HG02763 (cell line): ENCODE measurements at regions not wholly inside any gene's neighbourhood (a gene's known extent, or its start where the extent isn't known, plus 50 kb on each side); places are given as distances from the start of the nearest gene placed in this dataset.
"Not testable (repeated sequence)": the region's sequence is repeated elsewhere in the genome, so short reads cannot be mapped to it uniquely, and the experiment has no call there.

Source experiments
- ATAC-seq: cut with Tn5 transposase; IDR thresholded peaks from one replicate; pipeline ENCODE4 v1.9.1; 2021; ENCODE audit warnings: mild to moderate bottlenecking, moderate library complexity; ENCODE audit not compliant: unreplicated experiment

DNA sequence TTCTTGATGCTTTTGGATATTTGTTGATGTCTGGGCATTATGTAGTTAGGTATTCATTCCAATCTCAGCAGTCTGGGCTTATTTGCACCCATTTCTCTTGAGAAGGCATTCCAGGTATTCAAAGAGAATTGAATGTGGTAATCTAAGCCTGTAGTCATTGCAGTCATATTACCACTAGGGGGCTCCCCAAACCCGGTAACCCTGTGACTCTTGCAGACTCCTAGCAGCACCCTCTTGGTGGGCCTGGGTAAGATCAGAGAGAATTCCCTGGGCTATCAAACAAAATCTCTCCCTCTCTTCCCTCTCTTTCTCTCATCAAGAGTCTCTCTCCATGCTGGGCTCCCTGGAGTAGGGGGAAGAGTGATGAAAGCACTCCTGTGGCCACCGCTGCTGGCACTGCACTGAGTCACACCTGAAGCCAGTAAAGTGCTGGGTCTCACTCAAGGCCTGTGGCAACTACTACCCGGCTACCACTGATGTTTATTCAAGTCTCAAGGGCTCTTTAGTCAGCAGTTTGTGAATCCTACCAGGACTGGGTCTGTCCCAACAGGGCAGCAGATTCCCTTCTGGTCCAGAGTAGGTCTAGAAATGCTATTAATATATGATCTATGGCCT lies 187.7 kb upstream of the NUDT10 start:
- ATAC-seq, result peak; percentile 76

DNA sequence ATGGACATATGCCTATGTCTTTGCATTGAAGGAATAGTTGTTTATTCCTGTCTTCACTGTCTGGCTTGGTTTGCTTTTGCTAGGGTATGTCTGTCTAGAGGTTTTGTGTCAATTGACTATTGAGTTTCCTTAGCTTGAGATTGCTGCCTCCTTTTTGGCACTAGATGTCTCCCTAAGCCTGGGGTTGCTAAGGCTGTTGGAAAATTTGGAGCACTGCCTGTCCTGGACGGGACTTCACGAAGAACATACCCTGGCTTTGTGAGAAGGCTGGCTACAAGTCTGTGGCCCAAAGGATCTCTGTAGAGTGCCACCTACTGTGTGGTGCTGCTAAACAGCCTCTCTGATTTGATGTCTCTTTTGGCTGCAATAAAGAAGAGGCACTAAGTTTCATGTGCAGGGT lies 183.8 kb upstream of the NUDT10 start:
- no peak for ATAC-seq

DNA sequence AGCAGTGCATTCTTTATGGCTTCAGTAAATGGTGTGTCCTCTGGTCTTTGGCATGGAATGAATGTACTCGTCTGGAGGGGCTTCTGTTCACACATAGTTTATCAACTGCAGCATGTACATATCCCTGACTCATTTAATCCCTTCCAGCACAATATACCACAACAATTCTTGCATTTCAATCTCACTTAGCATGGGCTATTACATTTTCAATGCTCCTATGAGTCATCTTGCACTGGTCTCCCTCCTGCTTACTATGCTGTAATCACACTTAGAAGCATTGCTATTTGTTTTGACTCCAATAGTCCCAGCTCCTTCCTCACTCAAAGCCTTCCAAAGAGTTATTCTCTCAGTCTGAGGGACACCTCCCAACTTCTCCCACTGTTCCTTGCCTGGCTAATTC lies 180.9 kb upstream of the NUDT10 start:
- ATAC-seq, result no peak

DNA sequence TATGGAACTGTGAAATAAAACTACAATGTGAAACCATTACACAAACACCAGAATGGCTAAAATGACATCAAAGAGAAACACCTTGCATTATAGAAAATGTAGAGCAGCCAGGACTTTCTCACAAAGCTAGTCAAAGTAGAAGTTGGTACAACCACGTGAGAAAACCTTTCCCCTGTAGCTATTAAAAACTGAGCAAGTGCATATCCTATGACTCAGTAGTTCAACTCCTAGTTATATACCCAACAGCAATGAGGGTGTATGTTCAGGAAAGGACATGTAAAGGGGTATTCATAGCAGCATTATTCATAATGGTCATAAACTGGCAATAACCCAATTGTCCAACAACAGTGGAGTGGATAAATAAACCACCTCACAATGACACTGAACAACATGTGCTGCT lies 177.5 kb upstream of the NUDT10 start:
- ATAC-seq, result no peak

DNA sequence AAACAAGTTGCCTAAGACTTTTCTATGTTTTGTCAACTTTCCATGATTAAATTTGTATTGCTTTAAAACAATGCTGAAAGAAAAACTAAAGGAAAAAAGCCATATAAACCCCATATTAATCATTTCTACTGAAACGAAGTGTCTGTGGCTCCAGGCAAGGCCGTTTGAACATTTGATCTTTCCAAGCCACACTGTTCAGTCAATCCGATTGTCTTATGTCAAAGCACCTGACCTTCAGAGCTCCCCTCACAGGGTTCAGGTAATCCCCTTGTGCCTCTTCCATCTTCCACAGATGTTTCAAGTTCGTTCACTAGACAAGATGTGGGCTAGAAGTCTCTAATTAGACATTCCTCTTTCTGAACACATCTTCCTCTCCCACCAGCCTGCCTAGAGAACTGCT lies 177.1 kb upstream of the NUDT10 start:
- no peak for ATAC-seq

DNA sequence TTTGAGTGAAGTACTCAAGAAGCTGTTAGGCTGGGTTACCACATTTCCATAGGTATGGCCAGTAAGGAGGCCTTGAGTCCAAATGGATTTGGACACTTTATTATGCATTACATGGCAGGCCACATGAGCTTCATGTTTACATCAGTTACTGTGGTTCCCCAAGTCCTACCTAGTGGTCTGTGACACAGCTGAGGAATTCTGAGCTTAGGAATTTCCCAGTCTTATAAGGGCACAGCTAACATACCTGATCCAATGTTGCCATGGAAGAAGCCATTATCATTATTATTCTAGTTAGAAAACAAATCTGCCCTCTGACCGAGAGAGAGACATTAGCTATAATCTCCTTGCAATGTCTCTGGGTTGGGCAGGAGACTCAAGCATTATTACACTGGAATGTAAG lies 174.4 kb upstream of the NUDT10 start:
- ATAC-seq, result no peak

DNA sequence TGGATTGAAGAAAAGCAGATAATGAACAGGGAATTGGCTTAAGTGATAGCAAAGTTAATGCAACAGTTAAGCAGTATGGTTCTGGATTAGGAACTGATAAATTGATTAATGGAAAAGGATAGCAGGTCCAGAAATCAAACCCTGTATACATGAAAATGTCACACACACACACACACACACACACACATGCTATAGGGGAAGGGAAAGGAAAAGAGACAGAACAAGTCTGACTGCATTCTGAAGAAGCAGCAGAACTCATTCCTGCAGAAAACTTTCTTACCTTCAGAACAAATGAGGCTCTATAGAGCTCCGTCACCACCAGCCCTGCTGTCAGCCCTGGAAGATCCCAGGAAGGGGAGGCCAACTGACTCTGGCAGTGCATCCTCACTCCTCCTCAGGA lies 173.2 kb upstream of the NUDT10 start:
- not testable (repeated sequence) for ATAC-seq

DNA sequence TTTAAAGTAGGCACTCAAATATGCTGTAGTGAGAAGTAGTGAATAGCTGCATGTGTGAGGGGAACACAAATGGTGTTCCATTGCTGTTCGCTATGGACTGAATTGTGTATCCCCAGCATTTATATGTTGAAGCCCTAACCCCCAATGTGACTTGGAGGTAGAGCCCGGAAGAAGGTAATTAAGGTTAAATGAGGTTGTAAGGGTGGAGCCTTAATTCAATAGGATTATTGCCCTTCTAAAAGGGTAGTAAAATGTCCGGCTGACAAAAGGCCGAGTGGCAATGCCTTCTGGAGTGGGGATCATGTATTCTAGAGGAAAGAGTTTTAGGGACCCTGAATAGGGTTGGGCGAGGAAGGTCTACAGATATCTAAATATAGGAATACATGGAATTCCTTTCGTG lies 168.9 kb upstream of the NUDT10 start:
- ATAC-seq, result no peak

DNA sequence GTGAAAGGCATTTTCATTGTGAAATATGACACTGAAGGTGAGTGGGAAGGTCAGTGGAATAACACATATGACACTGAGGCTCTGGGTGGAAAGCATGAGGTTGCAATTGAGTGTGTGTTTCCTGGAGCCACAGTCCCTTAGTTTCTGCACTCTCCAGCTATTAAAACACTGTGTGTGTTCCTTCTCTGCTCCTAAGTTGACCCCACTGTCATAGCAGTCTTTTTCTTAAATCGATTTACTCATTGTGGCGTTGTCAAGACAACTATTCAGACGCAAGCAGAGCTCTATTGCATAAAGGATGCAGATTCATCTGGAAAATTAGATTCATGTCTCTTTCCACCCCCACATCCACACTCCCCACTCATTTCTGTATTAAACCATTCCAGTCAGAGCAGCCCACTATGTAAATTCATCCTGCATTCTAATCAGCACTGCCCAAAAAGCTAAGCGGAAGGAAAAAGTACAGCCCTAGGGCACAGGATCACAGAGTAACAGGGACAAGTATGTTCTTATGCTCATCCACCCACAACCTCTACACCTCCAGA lies 154.2 kb upstream of the NUDT10 start:
- not testable (repeated sequence) for ATAC-seq

DNA sequence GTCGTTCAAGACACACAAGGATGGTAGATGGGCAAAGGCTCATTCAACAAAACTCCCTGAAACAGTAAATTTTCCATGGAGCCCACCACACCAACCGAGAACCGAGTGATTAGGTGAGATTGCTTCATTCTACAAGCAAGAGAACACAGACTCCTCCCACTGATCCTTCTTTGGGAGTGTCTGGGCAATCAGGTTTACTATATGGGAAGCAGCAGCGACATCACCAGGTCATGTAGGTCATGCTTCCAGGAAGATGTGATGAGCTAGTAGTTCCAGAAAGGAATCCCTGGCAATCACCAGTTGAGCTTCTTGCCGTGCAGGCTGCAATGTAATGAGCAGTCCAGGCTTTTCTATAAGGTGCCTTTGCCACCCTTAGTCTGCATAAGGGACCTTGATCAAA lies 152.8 kb upstream of the NUDT10 start:
- not testable (repeated sequence) for ATAC-seq

DNA sequence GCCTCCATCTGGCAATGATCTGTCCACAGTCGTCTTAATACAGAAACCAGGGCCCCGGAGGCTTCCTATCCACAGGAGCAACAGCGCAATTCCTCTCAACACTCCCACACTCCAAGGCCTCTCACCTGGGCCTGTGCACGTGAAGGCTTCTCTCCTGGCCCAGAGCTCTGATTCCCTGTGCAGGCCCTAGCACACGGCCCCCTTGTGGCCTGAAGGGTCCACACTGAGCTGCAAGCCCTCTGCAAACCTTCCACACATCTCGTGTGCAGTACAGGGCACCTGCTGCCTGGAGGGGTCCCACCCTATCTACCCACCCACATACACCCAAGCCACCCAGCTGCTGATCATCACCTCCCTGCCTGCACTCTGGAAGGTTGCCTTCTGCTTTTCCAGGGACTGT lies 150.1 kb upstream of the NUDT10 start:
- no peak for ATAC-seq

DNA sequence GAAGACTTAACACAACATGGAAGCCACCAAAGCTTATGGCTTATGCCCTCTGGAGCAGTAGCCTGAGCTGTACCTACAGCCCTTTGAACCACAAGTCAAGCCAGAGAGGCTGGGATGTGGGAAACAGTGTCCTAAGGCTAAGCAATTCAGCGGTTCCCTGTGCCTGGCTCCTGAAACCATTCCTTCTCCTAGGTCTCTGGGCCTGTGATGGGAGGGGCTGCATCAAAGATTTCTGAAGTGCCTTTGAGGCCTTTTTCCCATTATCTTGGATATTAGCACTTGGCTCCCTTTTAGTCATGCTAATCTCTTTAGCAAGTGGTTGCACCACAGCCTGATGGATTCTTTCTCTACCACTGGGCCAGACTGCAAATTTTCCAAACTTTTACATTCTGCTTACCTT lies 140.5 kb upstream of the NUDT10 start:
- ATAC-seq, result no peak

DNA sequence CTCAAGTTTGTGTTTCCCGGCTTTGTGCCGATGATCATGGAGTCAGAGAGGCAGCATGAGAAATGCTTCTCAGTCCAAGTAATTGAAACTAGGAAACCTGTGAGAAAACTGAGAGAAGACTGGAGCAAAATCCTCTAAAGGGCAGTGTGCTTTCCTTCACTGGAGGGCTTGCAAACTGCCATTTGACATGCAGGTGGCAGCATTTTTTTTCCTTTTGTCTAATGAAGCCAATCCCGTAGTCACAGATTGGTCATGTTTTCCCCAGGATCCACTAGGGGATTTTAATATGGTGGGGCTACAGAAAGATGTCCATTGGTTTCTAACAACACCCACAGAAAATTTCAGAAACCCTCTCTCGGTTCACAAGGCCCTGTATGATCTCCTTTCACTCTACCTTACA lies 117.4 kb upstream of the NUDT10 start:
- ATAC-seq, result no peak

DNA sequence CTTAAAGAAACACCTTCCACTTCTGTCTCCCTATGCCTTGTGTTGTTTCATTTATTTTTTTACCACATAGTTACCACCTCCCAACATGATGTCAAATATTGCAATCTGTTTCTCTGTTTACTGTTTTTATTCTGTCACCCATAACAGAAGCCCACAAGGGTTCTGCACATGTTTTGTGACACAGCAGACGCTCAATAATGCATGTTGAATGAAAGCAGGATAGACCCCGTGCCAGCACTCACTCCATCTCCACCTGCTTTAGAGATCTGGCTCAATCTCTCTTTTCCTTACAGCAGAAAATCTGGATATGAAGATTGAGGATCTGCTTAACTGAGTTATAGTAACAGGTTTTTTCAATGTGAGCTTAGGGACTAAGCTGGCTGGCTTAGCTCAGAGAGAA lies 116.8 kb upstream of the NUDT10 start:
- ATAC-seq, result no peak

DNA sequence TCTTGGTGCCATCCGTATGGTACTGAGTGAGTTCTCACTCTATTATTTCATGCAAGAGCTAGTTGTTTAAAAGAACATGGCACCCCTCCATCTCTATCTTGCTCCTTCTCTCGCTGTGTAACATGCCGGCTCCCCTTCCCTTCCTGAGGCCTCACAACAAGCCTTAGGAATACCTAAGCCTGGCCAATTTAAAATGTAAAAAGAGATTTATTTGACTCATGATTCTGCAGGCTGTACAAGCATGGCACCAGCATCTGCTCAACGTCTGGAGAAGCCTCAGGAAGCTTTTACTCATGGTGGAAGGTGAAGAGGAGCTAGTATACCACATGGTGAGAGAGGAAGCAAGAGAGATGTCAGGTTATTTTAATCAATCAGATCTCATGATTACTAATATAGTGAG lies 90.4 kb upstream of the NUDT10 start:
- ATAC-seq, result no peak

DNA sequence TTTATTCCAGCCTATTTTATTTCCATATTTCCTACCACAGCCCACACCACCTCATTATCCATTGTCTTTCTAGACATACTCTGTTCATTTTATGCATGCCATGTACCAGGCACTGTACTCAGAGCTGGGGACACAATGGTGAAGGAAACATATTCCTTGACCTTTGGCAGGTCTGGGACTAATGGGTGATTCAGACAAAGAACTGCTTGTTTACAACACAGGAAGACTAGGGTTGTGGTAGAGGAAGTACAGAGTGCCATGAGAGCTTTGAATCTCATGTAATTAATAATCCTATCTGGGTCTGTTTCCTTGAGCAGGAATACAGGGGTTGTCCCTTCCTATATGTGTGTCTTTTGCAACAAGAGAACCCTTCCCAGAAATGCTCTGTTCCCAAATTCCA lies 75.1 kb upstream of the NUDT10 start:
- no peak for ATAC-seq

DNA sequence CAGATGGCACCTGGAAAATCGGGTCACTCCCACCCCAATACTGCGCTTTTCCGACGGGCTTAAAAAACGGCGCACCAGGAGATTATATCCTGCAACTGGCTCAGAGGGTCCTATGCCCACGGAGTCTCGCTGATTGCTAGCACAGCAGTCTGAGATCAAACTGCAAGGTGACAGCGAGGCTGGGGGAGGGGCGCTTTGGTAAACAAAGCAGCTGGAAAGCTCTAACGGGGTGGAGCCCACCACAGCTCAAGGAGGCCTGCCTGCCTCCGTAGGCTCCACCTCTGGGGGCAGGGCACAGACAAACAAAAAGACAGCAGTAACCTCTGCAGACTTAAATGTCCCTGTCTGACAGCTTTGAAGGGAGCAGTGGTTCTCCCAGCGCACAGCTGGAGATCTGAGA lies 70.4 kb upstream of the NUDT10 start:
- ATAC-seq, result not testable (repeated sequence)

DNA sequence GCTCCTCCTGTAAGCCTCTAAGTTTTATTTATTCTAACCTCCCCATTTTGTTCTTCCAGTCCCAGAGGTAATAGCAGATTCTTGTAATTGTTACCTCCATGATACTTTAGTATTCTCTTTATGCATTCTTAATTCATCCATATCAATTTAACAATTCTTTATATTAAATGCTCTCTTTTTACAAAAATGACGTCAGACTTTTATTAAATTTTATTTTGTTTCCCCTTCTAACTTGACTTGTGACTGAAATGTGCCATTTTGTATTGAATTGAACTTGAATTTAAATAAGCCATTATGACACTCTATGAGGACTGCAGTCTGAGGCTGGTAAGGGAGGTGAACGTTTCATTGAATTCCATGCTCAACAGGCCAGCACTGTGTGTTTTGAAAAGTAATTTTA lies 60.0 kb upstream of the NUDT10 start:
- ATAC-seq, result no peak

DNA sequence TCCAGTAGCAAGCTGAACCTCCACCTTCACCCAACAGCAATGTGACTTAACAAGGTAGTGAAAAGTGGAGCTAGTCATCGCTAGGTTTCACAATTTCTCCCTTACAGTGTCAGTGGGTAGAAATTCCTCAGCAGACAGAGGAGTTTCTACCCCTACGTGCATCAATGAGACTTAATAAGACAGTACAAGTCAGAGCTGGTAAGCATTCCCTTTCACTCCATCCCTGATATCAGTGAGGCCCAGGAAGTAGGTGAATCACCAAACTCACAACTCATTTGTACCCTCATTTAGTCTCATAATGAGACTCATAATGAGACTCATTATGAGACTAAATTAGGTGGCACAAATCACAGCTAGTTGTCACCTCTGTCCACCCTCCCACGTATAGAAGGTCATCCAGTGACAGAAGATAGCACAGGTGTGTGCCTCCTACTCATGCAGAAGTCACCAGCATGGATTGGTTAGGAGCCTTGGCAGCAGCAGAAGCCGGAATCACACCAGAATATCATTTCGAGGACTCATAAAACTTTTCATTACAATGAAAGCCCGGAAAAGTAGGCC lies 50.8 kb upstream of the NUDT10 start:
- ATAC-seq, result no peak
